Muscle layer of colon (tissue), 2 donors: ENCODE measurements at regions not wholly inside any gene's neighbourhood (a gene's known extent, or its start where the extent isn't known, plus 50 kb on each side); places are given as distances from the start of the nearest gene placed in this dataset.

Experiments used
- H3K27ac ChIP-seq: one replicate; pipeline ENCODE4 v1.7.0; 2013; ENCODE audit warnings: low read depth, mild to moderate bottlenecking, low read length, moderate library complexity
- H3K27me3 ChIP-seq, 2 donors: one replicate each; pipeline ENCODE4 v1.7.0; 2013; ENCODE audit warnings: low read length in 2 of 2, mild to moderate bottlenecking in 2 of 2; ENCODE audit not compliant: insufficient read depth in 2 of 2, control insufficient read depth in 1 of 2
- H3K36me3 ChIP-seq: one replicate; pipeline ENCODE4 v1.7.0; 2013; ENCODE audit warnings: mild to moderate bottlenecking, low read length; ENCODE audit not compliant: insufficient read depth
- H3K4me1 ChIP-seq: one replicate; pipeline ENCODE4 v1.7.0; 2013; ENCODE audit warnings: mild to moderate bottlenecking, low read length; ENCODE audit not compliant: insufficient read depth
- H3K4me3 ChIP-seq, 2 donors: one replicate each; pipeline ENCODE4 v1.7.0; 2013; ENCODE audit warnings: low read length in 2 of 2, low read depth in 1 of 2, mild to moderate bottlenecking in 1 of 2, moderate library complexity in 1 of 2
- H3K9ac ChIP-seq: one replicate; pipeline ENCODE4 v1.7.0; 2013; ENCODE audit warnings: low read length
- H3K9me3 ChIP-seq: one replicate; pipeline ENCODE4 v1.7.0; 2013; ENCODE audit warnings: mild to moderate bottlenecking, low read length
- donor health status: abdominal sarcoma.
- donor health status: Adenocarcinoma of cecum.

DNA sequence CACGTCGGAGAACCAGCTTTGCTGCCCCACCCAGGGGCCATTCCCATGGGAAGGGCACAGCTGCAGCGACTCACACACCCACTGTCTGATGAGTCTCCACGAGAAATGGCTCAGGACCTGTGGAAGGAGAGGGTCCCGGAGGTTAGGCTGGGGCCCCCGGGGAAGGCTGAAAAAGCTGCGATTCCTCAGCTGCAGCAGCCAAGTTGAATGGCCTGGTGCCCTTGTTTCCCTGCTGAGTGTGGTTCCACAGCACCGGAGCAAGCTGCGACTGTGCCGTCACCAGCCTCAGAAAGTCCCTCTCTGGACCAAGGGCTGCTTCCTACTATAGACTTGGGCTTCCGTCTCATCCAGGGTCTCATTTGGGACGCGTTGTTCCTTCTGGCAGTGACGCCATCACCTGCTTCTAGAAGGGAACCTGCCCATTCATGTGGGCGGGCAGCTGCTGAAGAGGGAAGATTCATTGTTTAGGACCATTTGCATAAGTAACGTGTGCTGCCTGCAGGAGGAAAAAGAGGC is 180.2 kb downstream of the INHBB start:
- Histone ChIP-seq H3K36me3 (no peaks in the 10 kb centered on the region), H3K9me3 (no peaks in the 10 kb centered on the region), H3K27me3 (peaks cover 0 to 2% of the 10 kb centered on the region in 2 donors), H3K27ac (no peak overlapping the region), H3K9ac (no peak overlapping the region), H3K4me3 (no peak overlapping the region), H3K4me1 (no peaks in the 10 kb centered on the region)

DNA sequence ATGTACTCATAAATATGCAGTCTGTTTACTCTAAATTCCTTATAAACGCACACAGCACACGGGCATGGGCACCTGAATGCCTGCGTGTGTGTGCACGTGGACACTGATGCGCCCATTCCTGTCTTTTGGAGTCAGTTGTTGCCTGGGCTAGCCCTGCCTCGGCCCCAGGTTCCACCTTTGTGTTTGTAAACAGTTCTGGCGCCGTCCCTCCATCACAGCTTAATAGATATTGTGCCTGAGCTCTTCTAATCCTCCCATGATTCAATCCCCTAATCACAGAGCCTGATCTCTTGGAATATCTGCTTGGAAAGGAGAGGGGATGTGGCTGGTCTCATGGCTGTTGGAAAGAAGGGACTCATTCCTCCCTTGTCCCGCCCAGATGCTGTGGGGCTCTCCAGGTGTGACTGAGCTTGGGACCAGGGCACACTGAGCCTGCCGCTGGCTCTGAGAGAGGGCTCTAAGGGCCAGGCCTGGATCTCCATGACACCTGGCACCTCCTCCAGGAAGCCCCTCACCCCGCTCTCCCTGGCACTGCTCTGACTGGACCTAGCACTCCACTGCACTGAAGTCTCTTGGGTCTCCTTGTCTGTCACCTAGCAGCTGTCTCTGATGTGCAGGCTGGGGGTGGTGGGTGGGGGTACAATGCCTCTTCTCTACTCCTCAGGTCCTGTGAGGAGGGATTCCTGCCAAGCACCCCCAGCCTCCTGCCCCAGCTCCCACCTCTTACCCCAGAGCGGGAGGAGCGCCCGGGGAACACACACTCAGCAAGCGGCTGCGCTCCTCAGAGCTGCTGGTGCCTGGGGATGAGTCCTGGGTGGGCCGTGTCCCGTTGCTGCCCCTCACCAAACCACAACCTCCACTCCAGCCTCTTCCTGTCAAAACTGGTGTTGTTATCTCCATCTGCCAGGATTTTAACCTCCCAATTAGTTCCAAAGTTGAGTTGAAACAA is 181.3 kb downstream of the INHBB start:
- no peaks in the 10 kb centered on the region for H3K27me3 ChIP-seq
- no peak overlapping the region for H3K9ac ChIP-seq
- H3K4me3 ChIP-seq: no peak overlapping the region
- H3K9me3 ChIP-seq: no peaks in the 10 kb centered on the region
- H3K27ac ChIP-seq: no peak overlapping the region
- no peaks in the 10 kb centered on the region for H3K36me3 ChIP-seq
- no peaks in the 10 kb centered on the region for H3K4me1 ChIP-seq

DNA sequence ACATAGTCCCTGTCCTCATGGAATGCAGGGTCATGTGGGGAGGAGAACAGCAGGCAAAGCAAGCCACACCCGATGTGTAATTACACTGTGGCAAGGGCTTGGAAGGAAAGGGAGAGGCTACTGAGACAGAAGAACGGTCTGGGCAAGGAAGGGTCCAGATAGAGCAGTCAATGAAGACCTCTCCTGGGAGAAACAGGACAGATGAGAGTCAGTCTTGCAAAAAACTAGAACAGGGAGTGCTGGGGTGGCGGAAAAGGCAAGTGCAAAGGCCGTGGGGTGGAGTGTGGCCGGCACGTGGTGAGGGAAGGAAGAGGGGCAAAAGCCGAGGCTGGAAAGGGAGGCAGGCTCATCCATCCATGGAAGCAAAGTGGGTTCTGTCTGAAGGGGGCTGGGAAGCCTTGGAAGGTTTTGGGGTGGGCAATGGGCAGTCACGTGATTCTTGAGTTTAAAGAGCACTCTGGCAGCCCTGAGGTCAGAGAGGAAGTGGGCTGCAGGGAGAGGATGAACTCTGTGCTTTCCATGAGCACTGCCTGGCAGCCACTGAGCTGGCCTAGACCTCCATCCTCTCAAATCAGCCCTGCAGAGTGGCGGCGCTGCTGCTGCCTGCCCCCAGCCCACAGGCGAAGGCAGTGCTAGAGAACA is 182.2 kb downstream of the INHBB start:
- Histone ChIP-seq H3K36me3 (no peaks in the 10 kb centered on the region), H3K9ac (no peak overlapping the region), H3K4me1 (no peaks in the 10 kb centered on the region), H3K27me3 (no peaks in the 10 kb centered on the region), H3K4me3 (no peak overlapping the region), H3K9me3 (no peaks in the 10 kb centered on the region), H3K27ac (no peak overlapping the region)

DNA sequence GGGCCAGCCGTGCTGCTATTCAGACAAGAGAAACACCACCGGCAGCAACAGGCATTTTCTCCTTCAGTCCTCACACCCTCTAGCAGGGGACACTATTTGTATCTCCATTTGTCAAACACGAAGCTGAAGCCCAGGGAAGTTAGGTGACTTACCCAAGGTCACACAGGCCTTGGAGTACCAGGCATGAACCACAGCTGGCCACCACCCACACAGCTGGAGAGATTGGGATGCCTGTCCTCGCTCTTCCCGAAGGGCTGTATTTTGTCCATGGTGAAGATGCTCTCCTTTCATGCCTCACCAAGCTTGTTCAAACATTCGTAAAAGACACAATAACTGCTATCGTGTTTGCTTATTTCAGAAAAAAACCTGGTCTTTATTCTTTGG is 182.7 kb downstream of the INHBB start:
- no peaks in the 10 kb centered on the region for H3K4me1 ChIP-seq
- no peaks in the 10 kb centered on the region for H3K27me3 ChIP-seq
- H3K9ac ChIP-seq: no peak overlapping the region
- H3K4me3 ChIP-seq: no peak overlapping the region
- H3K9me3 ChIP-seq: no peaks in the 10 kb centered on the region
- no peaks in the 10 kb centered on the region for H3K36me3 ChIP-seq
- H3K27ac ChIP-seq: no peak overlapping the region

DNA sequence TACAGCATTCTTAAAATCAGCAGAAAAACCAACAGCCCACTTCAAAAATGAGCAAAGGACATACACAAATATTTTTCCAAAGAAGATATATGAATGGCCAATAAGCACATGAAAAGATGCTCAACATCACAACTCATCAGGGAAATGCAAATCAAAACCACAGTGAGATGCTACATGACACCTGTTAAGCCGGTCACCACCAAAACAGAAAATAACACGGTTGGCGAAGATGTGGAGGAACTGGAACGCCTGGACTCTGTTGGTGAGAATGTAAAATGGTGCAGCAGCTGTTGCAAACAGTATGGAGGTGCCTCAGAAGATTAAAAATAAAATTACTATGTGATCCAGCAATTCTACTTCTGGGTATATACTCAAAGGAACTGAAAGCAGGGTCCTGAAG is 184.8 kb downstream of the INHBB start:
- no peak overlapping the region for H3K27ac ChIP-seq

DNA sequence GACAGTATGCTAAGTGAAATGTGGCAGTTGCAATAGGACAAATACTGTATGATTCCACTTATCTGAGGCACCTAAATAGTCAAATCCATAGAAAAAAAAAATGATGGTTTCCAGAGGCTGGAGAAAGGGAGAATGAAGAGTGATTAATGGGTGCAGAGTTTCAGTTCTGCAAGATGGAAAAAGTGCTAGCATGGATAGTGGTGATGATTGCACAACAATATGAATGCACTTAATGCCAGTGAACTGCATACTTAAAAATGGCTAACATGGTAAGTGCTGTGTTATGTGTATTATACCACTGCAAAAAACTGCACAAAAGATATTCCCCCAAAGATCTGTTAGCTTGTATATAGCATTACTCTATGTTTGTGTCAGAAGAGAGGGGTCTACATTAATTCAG is 185.4 kb downstream of the INHBB start:
- Histone ChIP-seq H3K36me3 (no peaks in the 10 kb centered on the region), H3K4me1 (no peaks in the 10 kb centered on the region), H3K9ac (no peak overlapping the region), H3K4me3 (no peak overlapping the region), H3K9me3 (no peaks in the 10 kb centered on the region), H3K27me3 (no peaks in the 10 kb centered on the region), H3K27ac (no peak overlapping the region)

More for the DNA sequence above, 184.8 kb downstream of the INHBB start:
- no peaks in the 10 kb centered on the region for H3K36me3 ChIP-seq
- H3K4me1 ChIP-seq: no peaks in the 10 kb centered on the region
- no peak overlapping the region for H3K9ac ChIP-seq
- no peak overlapping the region for H3K4me3 ChIP-seq
- no peaks in the 10 kb centered on the region for H3K27me3 ChIP-seq
- H3K9me3 ChIP-seq: no peaks in the 10 kb centered on the region

DNA sequence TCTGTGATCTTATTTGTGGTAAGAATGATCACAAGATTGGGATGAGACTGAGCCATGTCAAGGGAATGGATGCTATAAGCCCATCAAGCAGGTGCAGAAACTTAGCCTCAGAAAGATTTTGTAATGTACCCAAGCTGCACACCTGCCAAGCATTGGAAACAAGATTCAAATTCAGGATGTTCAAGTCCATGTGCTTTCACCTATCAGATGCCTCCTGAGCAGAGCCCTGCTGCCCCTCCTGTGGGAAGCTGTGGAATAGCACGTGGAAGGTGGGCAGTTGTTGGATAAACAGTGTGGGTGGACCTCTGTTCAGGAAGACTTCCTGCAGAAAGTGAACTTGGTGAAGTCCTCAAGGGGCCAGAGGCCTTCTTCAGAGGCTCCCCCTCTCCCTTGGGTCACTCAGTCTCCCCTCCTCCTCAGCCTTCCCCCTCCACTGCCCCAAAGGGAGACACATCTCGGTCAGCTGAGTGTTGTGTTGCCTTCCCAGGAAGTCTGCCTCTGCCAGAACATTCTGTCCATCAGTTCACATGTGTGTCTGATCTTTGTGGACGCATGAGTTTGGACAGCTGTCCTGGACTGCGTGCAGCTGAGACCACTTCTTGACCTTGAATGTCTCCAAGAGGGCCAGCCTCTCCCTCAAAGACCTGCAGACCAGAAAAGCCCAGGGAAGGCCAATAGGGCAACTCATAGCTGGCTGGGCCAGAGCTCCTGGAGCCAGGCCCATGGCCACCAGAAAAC is 186.1 kb downstream of the INHBB start:
- H3K9ac ChIP-seq: no peak overlapping the region
- no peaks in the 10 kb centered on the region for H3K4me1 ChIP-seq
- no peak overlapping the region for H3K4me3 ChIP-seq
- H3K9me3 ChIP-seq: no peaks in the 10 kb centered on the region
- H3K27ac ChIP-seq: no peak overlapping the region
- H3K36me3 ChIP-seq: no peaks in the 10 kb centered on the region
- H3K27me3 ChIP-seq: no peaks in the 10 kb centered on the region

DNA sequence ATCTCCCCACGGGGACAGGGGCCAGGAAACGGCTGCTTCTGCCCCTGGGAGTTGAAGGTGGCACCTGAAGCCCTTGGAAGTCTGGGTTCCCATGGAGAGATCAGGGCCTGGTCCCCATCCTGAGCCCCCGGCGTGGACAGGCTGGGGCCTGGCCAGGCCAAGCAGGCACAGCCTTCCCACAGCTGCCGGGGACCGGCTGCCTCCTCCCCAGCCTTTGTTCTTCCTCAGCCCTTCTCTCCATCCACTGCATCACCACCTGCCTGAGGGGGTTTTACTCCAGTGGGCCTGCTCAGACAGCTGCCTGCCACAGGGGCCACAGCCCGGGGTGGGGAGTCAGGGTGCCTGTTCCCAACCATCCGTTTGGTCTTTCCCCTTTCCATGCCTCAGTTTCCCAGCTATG is 187.7 kb downstream of the INHBB start:
- Histone ChIP-seq H3K9ac (no peak overlapping the region), H3K4me3 (no peak overlapping the region)

DNA sequence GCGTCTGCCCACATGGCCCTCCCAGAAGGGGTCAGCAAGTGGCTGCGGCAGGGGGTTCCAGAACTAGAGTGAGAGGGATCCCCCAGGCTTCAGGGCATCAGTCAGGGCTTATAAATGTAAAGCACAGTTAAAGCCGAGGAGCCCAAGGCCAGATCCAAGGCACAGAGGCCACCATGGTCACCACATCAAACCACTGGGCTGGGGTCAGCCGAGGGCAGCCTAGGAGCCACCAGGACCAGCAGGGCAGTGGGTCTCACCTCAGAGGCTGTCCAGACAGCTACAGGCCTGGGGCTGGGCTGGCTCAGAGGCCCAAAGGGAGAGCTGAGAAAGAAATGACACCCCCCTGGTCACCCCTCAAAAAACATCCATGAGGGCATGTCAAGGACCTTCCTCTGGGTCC is 188.5 kb downstream of the INHBB start:
- Histone ChIP-seq H3K9ac (no peak overlapping the region), H3K4me3 (no peak overlapping the region), H3K4me1 (no peaks in the 10 kb centered on the region), H3K9me3 (no peaks in the 10 kb centered on the region), H3K36me3 (no peaks in the 10 kb centered on the region), H3K27me3 (no peaks in the 10 kb centered on the region), H3K27ac (no peak overlapping the region)

More for the DNA sequence above, 187.7 kb downstream of the INHBB start:
- H3K27me3 ChIP-seq: no peaks in the 10 kb centered on the region
- H3K27ac ChIP-seq: no peak overlapping the region
- H3K36me3 ChIP-seq: no peaks in the 10 kb centered on the region
- H3K4me1 ChIP-seq: no peaks in the 10 kb centered on the region
- H3K9me3 ChIP-seq: no peaks in the 10 kb centered on the region

DNA sequence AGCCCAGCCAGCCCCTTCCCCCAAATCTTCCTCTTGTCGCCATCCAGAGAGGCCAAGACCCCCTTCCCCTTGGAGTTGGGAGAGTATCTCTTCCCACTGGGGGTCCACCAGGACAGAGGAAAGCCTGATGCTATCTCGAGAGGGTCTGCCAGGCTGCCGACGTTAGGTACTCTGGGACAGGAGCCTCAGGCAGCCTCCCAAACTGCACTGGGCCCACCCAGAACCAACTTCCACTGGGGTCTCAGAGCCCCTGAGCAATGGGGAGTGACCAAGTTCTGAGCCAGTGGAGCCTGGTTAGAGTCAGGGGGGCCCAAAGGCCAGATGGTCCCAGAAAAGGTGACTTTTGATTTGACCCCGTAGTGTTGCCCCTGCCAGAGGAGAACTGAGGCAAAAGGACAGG is 189.1 kb downstream of the INHBB start:
- no peak overlapping the region for H3K4me3 ChIP-seq
- H3K9ac ChIP-seq: no peak overlapping the region
- no peak overlapping the region for H3K27ac ChIP-seq
- no peaks in the 10 kb centered on the region for H3K36me3 ChIP-seq
- no peaks in the 10 kb centered on the region for H3K9me3 ChIP-seq
- H3K27me3 ChIP-seq: no peaks in the 10 kb centered on the region
- peaks cover 4% of the 10 kb centered on the region for H3K4me1 ChIP-seq

DNA sequence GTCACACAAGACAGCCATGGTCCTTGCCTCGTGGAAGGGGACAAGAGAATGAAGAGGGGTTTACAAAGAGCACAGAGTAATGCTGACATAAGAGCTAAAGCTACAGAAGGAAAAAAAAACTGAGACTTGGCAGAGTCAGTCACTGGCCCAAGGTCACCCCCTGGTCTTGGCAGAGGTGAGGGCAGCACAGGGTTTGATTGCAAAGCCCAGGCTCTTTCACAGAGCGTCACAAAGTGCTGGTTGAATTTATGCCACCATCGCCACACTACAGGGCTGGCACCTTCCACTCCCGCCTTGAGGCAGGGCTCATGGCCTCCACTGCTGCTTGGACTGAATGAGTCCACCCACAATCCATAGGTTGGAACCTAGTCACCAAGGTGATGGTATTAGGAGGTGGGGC is 190.2 kb downstream of the INHBB start:
- Histone ChIP-seq H3K27me3 (no peaks in the 10 kb centered on the region), H3K4me3 (no peak overlapping the region), H3K27ac (no peak overlapping the region), H3K36me3 (no peaks in the 10 kb centered on the region), H3K9me3 (no peaks in the 10 kb centered on the region), H3K9ac (no peak overlapping the region), H3K4me1 (peaks cover 13% of the 10 kb centered on the region)
